Left ventricle myocardium inferior (tissue), 1 donor: ENCODE measurements at regions not wholly inside any gene's neighbourhood (a gene's known extent, or its start where the extent isn't known, plus 50 kb on each side); places are given as distances from the start of the nearest gene placed in this dataset.

ENCODE experiments used
- DNase-seq: peaks from one replicate; pipeline ENCODE4 v3.0.0-alpha.2; 2020
- H3K27ac ChIP-seq: fragments of 200-600 bp; replicated peaks from 2 replicates; pipeline ENCODE4 v1.8.0; 2021
- H3K27me3 ChIP-seq: fragments of 200-600 bp; 2 replicates; pipeline ENCODE4 v1.8.0; 2021; ENCODE audit warnings: low read depth
- H3K36me3 ChIP-seq: fragments of 200-600 bp; 2 replicates; pipeline ENCODE4 v1.8.0; 2021
- H3K4me1 ChIP-seq: fragments of 200-600 bp; 2 replicates; pipeline ENCODE4 v1.8.0; 2021
- H3K4me3 ChIP-seq: fragments of 200-600 bp; 2 replicates; pipeline ENCODE4 v1.8.0; 2021; ENCODE audit warnings: mild to moderate bottlenecking, moderate library complexity
- H3K9me3 ChIP-seq: fragments of 200-600 bp; replicated peaks from 2 replicates; pipeline ENCODE4 v1.8.0; 2021
- CTCF ChIP-seq: fragments of 200-600 bp; IDR thresholded peaks from 2 replicates; pipeline ENCODE4 v1.8.0; 2021; ENCODE audit warnings: antibody characterized with exemption, mild to moderate bottlenecking, borderline replicate concordance
- intact Hi-C: fragments of 100-400 bp; cut with micrococcal nuclease; formaldehyde crosslinking; loops from one replicate; pipeline ENCODE4 v1.11.0; 2022
- donor health status: DM: no; HTN: yes; CAD: no; lungs with severe emphysema.

DNA sequence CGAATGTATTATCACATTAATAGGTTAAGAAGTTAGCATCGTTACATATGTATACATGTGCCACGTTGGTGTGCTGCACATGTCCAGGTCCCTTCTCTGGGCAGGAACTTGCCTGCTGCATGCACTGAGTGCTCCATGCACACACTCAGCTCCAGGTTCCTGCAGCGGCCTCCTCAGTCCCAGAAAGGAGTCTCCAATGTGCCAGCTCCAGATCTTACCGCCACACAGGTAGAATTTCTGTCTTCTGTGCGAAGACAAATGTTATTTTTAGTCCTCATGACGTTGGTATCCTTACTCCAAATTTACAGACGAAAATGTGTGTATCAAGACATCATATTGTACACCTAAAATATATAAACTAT, 127.1 kb downstream of the GALR1 start:
- no peaks in the 10 kb centered on the region for H3K4me1 ChIP-seq
- H3K36me3 ChIP-seq: no peaks in the 10 kb centered on the region
- H3K27me3 ChIP-seq: peaks cover 33% of the 10 kb centered on the region
- no peak for DNase-seq
- intact Hi-C loops: no loop called here
- H3K27ac ChIP-seq: no peak overlapping the region
- TF ChIP-seq CTCF: no peak
- no peaks in the 10 kb centered on the region for H3K9me3 ChIP-seq
- H3K4me3 ChIP-seq: no peak overlapping the region

DNA sequence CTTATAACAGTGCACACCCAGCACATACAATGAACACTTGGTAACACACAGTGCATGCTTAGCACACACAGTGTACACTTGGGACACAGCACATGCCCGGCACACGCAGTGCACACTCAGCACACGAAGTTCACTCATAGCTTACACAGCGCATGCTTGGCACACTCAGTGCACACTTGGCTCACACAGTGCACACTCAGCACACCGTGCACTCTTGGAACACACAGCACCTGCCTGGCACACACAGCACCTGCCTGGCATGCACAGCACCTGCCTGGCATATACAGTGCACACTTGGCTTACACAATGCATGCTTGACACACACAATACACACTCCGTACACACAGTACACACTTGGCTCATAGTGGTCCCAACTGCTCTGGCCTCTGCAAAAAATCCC, 128.2 kb downstream of the GALR1 start:
- H3K36me3 ChIP-seq: no peaks in the 10 kb centered on the region
- H3K27me3 ChIP-seq: peaks cover 41% of the 10 kb centered on the region
- no peak for DNase-seq
- no peak overlapping the region for H3K4me3 ChIP-seq
- TF ChIP-seq CTCF: no peak
- no peak overlapping the region for H3K27ac ChIP-seq
- H3K9me3 ChIP-seq: no peaks in the 10 kb centered on the region
- intact Hi-C loops: no loop called here
- no peaks in the 10 kb centered on the region for H3K4me1 ChIP-seq

GRCh38 chr18:77379976-77380509, 130.4 kb downstream of the GALR1 start:
- Histone ChIP-seq H3K4me1 (no peaks in the 10 kb centered on the region), H3K27me3 (peaks cover 57% of the 10 kb centered on the region), H3K27ac (no peak overlapping the region), H3K36me3 (no peaks in the 10 kb centered on the region), H3K9me3 (no peaks in the 10 kb centered on the region), H3K4me3 (no peak overlapping the region)
- TF ChIP-seq CTCF: no peak
- intact Hi-C loops: no loop called here
- DNase-seq: no peak

GRCh38 chr18:77380695-77381094, 131.0 kb downstream of the GALR1 start:
- H3K27ac ChIP-seq: no peak overlapping the region
- H3K4me1 ChIP-seq: no peaks in the 10 kb centered on the region
- no peak overlapping the region for H3K4me3 ChIP-seq
- H3K9me3 ChIP-seq: no peaks in the 10 kb centered on the region
- intact Hi-C loops: no loop called here
- H3K27me3 ChIP-seq: peaks cover 57% of the 10 kb centered on the region
- no peaks in the 10 kb centered on the region for H3K36me3 ChIP-seq
- TF ChIP-seq CTCF: no peak
- DNase-seq: no peak

DNA sequence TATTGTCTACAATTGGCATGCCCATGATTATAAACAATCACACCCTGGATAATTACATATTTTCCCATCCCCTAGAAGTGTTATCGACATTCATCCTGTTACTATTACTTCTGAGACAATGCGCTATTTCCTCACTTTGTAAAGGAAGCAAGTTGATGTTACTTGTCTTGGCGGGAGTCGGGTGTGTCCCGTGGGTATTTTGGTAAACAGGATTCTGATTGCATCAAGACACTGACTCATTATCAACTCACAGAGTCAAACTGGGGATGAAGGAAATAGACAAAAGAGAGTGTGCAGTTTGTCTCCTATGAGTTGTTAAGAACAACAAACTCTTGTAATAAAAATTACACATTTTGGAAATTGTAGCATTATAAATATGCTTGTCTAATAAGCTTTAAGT, 142.7 kb downstream of the GALR1 start:
- Histone ChIP-seq H3K36me3 (no peaks in the 10 kb centered on the region), H3K27ac (no peak overlapping the region), H3K9me3 (no peaks in the 10 kb centered on the region), H3K4me3 (no peak overlapping the region), H3K4me1 (no peaks in the 10 kb centered on the region), H3K27me3 (peaks cover 15% of the 10 kb centered on the region)
- intact Hi-C loops: no loop called here
- TF ChIP-seq CTCF: no peak
- DNase-seq: no peak

DNA sequence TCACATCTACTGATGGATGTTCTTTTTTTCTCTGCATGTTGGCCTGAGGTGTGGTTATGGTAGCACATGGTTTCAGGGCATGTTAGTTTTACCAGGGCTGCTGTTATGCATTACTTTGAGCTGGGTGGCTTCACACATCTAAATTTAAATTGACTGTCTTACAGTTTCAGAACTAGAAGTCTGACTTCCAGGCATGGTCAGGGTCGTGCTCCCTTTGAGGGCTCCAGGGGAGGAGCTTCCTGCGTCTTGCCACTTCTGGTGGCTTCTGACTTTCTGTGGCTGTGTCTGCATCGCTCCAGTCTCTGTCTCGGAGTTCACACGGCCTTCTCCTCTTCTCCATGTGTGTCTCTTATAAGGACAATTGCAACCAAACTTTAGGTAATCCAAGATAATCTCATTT, 143.9 kb downstream of the GALR1 start:
- Histone ChIP-seq H3K27ac (no peak overlapping the region), H3K27me3 (peaks cover 15% of the 10 kb centered on the region), H3K9me3 (no peaks in the 10 kb centered on the region), H3K4me3 (no peak overlapping the region), H3K4me1 (no peaks in the 10 kb centered on the region), H3K36me3 (no peaks in the 10 kb centered on the region)
- no peak for TF ChIP-seq CTCF
- intact Hi-C loops: no loop called here
- no peak for DNase-seq
